ENCODE measurements at regions not wholly inside any gene's neighbourhood (a gene's known extent, or its start where the extent isn't known, plus 50 kb on each side); places are given as distances from the start of the nearest gene placed in this dataset.

- Histone ChIP-seq H3K27me3 (ENCODE audit: control insufficient read depth, insufficient read depth, low read length) (no peaks in the 10 kb centered on the region), H3K36me3 (ENCODE audit: control insufficient read depth, insufficient read depth, low read length) (no peaks in the 10 kb centered on the region), H3K4me3 (ENCODE audit: low read depth, low read length) (no peak overlapping the region)
- TF ChIP-seq, protein P1, sequence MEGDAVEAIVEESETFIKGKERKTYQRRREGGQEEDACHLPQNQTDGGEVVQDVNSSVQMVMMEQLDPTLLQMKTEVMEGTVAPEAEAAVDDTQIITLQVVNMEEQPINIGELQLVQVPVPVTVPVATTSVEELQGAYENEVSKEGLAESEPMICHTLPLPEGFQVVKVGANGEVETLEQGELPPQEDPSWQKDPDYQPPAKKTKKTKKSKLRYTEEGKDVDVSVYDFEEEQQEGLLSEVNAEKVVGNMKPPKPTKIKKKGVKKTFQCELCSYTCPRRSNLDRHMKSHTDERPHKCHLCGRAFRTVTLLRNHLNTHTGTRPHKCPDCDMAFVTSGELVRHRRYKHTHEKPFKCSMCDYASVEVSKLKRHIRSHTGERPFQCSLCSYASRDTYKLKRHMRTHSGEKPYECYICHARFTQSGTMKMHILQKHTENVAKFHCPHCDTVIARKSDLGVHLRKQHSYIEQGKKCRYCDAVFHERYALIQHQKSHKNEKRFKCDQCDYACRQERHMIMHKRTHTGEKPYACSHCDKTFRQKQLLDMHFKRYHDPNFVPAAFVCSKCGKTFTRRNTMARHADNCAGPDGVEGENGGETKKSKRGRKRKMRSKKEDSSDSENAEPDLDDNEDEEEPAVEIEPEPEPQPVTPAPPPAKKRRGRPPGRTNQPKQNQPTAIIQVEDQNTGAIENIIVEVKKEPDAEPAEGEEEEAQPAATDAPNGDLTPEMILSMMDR (IDR thresholded peaks at IDR 0.05; ENCODE audit: insufficient read depth, low read length, poor library complexity, severe bottlenecking), result no peak
- DNase-seq (ENCODE audit: low read depth), result no peak
Measured at GRCh38 chr3:94548581-94549316, 485.9 kb downstream of the NSUN3 start.

GRCh38 chr3:94561094-94561493, 498.2 kb downstream of the NSUN3 start:
- TF ChIP-seq, protein P1 (IDR thresholded peaks at IDR 0.05; ENCODE audit: insufficient read depth, low read length, poor library complexity, severe bottlenecking), result no peak
- Histone ChIP-seq H3K36me3 (ENCODE audit: control insufficient read depth, insufficient read depth, low read length) (no peaks in the 10 kb centered on the region), H3K27me3 (ENCODE audit: control insufficient read depth, insufficient read depth, low read length) (no peaks in the 10 kb centered on the region), H3K4me3 (ENCODE audit: low read depth, low read length) (no peak overlapping the region)
- no peak for DNase-seq (ENCODE audit: low read depth)

DNA sequence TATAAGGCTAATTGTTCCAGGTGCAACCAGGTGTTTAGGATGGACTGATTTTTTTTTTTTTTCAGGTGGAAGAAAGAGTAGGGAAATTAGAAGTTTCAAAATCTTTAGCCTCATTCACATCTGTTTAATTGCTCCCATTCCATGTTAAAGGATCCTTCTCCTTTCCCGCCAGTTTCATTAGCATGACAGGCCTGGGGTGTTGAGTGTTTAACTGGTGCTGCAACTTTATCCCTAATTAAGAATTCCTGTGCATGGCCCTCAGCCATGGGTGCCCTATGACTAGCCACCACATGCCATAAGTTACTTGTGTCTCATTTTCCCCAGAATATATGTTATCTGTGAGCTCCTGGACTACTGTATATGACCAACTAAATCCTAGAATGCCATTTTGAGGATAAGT, 501.4 kb downstream of the NSUN3 start:
- no peak for DNase-seq (ENCODE audit: low read depth)
- Histone ChIP-seq H3K4me3 (ENCODE audit: low read depth, low read length) (no peak overlapping the region), H3K36me3 (ENCODE audit: control insufficient read depth, insufficient read depth, low read length) (no peaks in the 10 kb centered on the region), H3K27me3 (ENCODE audit: control insufficient read depth, insufficient read depth, low read length) (no peaks in the 10 kb centered on the region)
- TF ChIP-seq, protein P1 (IDR thresholded peaks at IDR 0.05; ENCODE audit: insufficient read depth, low read length, poor library complexity, severe bottlenecking), result no peak

GRCh38 chr3:94568041-94568440, 505.2 kb downstream of the NSUN3 start:
- TF ChIP-seq, protein P1 (IDR thresholded peaks at IDR 0.05; ENCODE audit: insufficient read depth, low read length, poor library complexity, severe bottlenecking), result no peak
- DNase-seq (ENCODE audit: low read depth), result no peak
- Histone ChIP-seq H3K27me3 (ENCODE audit: control insufficient read depth, insufficient read depth, low read length) (no peaks in the 10 kb centered on the region), H3K4me3 (ENCODE audit: low read depth, low read length) (no peak overlapping the region), H3K36me3 (ENCODE audit: control insufficient read depth, insufficient read depth, low read length) (no peaks in the 10 kb centered on the region)

DNA sequence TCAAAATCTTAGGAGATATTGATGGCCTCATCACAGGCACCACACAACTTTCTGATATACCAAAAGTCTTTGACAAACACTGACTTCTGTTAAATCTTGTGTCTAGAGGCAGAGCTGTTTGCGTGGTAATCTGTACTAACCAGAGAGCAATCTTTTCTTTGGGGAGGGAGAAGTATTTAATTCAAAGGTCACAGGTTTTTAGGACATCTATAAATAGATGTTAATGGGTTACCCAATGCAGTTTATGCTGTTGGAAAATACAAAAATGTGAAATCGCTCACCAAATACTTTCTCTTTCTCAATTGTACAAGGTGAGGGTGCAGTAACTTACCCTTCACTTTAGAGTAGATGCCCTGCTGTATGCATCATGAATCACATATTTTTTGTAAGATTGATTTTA, 510.5 kb downstream of the NSUN3 start:
- TF ChIP-seq, protein P1 (IDR thresholded peaks at IDR 0.05; ENCODE audit: insufficient read depth, low read length, poor library complexity, severe bottlenecking), result no peak
- Histone ChIP-seq H3K36me3 (ENCODE audit: control insufficient read depth, insufficient read depth, low read length) (no peaks in the 10 kb centered on the region), H3K27me3 (ENCODE audit: control insufficient read depth, insufficient read depth, low read length) (no peaks in the 10 kb centered on the region), H3K4me3 (ENCODE audit: low read depth, low read length) (no peak overlapping the region)
- DNase-seq (ENCODE audit: low read depth), result no peak

DNA sequence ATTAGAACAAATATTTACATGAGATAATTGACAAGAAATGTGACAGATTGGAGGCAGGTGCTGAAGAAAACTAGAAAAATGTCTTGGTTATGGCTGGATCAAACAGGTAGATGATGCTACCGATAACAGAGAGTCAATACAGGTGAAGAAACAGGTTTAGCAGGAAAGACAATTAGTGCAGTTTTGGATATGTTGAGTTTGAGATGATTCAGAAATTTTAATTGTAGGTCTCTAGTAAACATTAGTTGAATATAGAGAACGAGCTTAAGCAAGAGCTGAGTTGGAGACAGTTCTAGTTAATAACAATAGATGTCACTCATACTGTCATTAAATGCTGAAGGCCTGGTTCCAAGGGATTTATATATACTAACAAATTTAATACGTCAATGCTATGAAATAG, 524.4 kb downstream of the NSUN3 start:
- no peak for DNase-seq (ENCODE audit: low read depth)
- Histone ChIP-seq H3K4me3 (ENCODE audit: low read depth, low read length) (no peak overlapping the region), H3K27me3 (ENCODE audit: control insufficient read depth, insufficient read depth, low read length) (no peaks in the 10 kb centered on the region), H3K36me3 (ENCODE audit: control insufficient read depth, insufficient read depth, low read length) (no peaks in the 10 kb centered on the region)
- TF ChIP-seq, protein P1 (IDR thresholded peaks at IDR 0.05; ENCODE audit: insufficient read depth, low read length, poor library complexity, severe bottlenecking), result no peak

All from kidney epithelial cell (primary cell).